ENCODE measurements at regions not wholly inside any gene's neighbourhood (a gene's known extent, or its start where the extent isn't known, plus 50 kb on each side); places are given as distances from the start of the nearest gene placed in this dataset.

- CTCF ChIA-PET, result no interaction called here
- Histone ChIP-seq H3K27me3 (ENCODE audit: control insufficient read depth, insufficient read depth, low read length) (no peaks in the 10 kb centered on the region), H3K4me1 (ENCODE audit: control insufficient read depth, insufficient read depth, low read length) (peaks cover 17% of the 10 kb centered on the region), H3K27ac (ENCODE audit: low read length) (peak overlapping the region; percentile 89), H3K36me3 (ENCODE audit: control insufficient read depth, insufficient read depth, low read length) (no peaks in the 10 kb centered on the region), H3K4me3 (ENCODE audit: low read depth in 2 of 2, low read length in 2 of 2) (no peak overlapping the region), H3K9me3 (ENCODE audit: control insufficient read depth, insufficient read depth, low read depth, low read length) (peaks cover 27% of the 10 kb centered on the region; the same call in 1 of the 2 replicates)
- intact Hi-C loops (cut with micrococcal nuclease; ENCODE audit: unreplicated experiment) (no loop called here), in situ Hi-C loops (cut with HindIII; ENCODE audit: low pct_unique_long_range_greater_than_20kb, low sequenced_read_pairs) (no loop called here)
- POLR2A ChIA-PET, result no interaction called here
- ATAC-seq, result no peak
- TF ChIP-seq TCF7L2 (IDR thresholded peaks at IDR 0.05; ENCODE audit: low read depth, low read length), result no peak
- TF ChIP-seq, protein P1, sequence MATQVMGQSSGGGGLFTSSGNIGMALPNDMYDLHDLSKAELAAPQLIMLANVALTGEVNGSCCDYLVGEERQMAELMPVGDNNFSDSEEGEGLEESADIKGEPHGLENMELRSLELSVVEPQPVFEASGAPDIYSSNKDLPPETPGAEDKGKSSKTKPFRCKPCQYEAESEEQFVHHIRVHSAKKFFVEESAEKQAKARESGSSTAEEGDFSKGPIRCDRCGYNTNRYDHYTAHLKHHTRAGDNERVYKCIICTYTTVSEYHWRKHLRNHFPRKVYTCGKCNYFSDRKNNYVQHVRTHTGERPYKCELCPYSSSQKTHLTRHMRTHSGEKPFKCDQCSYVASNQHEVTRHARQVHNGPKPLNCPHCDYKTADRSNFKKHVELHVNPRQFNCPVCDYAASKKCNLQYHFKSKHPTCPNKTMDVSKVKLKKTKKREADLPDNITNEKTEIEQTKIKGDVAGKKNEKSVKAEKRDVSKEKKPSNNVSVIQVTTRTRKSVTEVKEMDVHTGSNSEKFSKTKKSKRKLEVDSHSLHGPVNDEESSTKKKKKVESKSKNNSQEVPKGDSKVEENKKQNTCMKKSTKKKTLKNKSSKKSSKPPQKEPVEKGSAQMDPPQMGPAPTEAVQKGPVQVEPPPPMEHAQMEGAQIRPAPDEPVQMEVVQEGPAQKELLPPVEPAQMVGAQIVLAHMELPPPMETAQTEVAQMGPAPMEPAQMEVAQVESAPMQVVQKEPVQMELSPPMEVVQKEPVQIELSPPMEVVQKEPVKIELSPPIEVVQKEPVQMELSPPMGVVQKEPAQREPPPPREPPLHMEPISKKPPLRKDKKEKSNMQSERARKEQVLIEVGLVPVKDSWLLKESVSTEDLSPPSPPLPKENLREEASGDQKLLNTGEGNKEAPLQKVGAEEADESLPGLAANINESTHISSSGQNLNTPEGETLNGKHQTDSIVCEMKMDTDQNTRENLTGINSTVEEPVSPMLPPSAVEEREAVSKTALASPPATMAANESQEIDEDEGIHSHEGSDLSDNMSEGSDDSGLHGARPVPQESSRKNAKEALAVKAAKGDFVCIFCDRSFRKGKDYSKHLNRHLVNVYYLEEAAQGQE (IDR thresholded peaks at IDR 0.05; ENCODE audit: insufficient read depth in 1 of 2, low read depth in 2 of 2, low read length in 1 of 2), result no peak
- no peak for TF ChIP-seq POLR2AphosphoS5 (IDR thresholded peaks at IDR 0.05; ENCODE audit: low read depth, low read length)
- TF ChIP-seq, protein P2, sequence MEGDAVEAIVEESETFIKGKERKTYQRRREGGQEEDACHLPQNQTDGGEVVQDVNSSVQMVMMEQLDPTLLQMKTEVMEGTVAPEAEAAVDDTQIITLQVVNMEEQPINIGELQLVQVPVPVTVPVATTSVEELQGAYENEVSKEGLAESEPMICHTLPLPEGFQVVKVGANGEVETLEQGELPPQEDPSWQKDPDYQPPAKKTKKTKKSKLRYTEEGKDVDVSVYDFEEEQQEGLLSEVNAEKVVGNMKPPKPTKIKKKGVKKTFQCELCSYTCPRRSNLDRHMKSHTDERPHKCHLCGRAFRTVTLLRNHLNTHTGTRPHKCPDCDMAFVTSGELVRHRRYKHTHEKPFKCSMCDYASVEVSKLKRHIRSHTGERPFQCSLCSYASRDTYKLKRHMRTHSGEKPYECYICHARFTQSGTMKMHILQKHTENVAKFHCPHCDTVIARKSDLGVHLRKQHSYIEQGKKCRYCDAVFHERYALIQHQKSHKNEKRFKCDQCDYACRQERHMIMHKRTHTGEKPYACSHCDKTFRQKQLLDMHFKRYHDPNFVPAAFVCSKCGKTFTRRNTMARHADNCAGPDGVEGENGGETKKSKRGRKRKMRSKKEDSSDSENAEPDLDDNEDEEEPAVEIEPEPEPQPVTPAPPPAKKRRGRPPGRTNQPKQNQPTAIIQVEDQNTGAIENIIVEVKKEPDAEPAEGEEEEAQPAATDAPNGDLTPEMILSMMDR (IDR thresholded peaks at IDR 0.05), result no peak
- TF ChIP-seq SIN3A (IDR thresholded peaks at IDR 0.05; ENCODE audit: borderline replicate concordance, insufficient read depth, low read depth, low read length), result no peak
- BruUV-seq (replicated peaks), result no TSS peak
- DNase-seq (ENCODE audit: low read depth, low spot score), result no peak
Measured at GRCh38 chr10:4683838-4684237, 142.2 kb upstream of the AKR1E2 start.

GRCh38 chr10:4683137-4683536 lies 142.9 kb upstream of the AKR1E2 start:
- ATAC-seq (no peak), DNase-seq (ENCODE audit: low read depth, low spot score) (no peak)
- intact Hi-C loops (cut with micrococcal nuclease; ENCODE audit: unreplicated experiment) (no loop called here), in situ Hi-C loops (cut with HindIII; ENCODE audit: low pct_unique_long_range_greater_than_20kb, low sequenced_read_pairs) (no loop called here)
- Histone ChIP-seq H3K4me3 (ENCODE audit: low read depth in 2 of 2, low read length in 2 of 2) (no peak overlapping the region), H3K9me3 (ENCODE audit: control insufficient read depth, insufficient read depth, low read depth, low read length) (peaks cover 21% of the 10 kb centered on the region; the same call in 1 of the 2 replicates), H3K27ac (ENCODE audit: low read length) (peak overlapping the region; percentile 89), H3K4me1 (ENCODE audit: control insufficient read depth, insufficient read depth, low read length) (peaks cover 23% of the 10 kb centered on the region), H3K36me3 (ENCODE audit: control insufficient read depth, insufficient read depth, low read length) (no peaks in the 10 kb centered on the region), H3K27me3 (ENCODE audit: control insufficient read depth, insufficient read depth, low read length) (no peaks in the 10 kb centered on the region)
- TF ChIP-seq, protein P2 (IDR thresholded peaks at IDR 0.05), result no peak
- CTCF ChIA-PET, result no interaction called here
- POLR2A ChIA-PET, result no interaction called here
- no TSS peak for BruUV-seq (replicated peaks)

Data from Panc1 (cell line).